ENCODE measurements at regions not wholly inside any gene's neighbourhood (a gene's known extent, or its start where the extent isn't known, plus 50 kb on each side); places are given as distances from the start of the nearest gene placed in this dataset.

- POLR2A ChIA-PET: no interaction called here
Observed at GRCh38 chr5:29744618-29745017, 1448.9 kb upstream of the CDH6 start.

GRCh38 chr5:29720954-29721353 is 1472.5 kb upstream of the CDH6 start:
- TF ChIP-seq, protein P1, sequence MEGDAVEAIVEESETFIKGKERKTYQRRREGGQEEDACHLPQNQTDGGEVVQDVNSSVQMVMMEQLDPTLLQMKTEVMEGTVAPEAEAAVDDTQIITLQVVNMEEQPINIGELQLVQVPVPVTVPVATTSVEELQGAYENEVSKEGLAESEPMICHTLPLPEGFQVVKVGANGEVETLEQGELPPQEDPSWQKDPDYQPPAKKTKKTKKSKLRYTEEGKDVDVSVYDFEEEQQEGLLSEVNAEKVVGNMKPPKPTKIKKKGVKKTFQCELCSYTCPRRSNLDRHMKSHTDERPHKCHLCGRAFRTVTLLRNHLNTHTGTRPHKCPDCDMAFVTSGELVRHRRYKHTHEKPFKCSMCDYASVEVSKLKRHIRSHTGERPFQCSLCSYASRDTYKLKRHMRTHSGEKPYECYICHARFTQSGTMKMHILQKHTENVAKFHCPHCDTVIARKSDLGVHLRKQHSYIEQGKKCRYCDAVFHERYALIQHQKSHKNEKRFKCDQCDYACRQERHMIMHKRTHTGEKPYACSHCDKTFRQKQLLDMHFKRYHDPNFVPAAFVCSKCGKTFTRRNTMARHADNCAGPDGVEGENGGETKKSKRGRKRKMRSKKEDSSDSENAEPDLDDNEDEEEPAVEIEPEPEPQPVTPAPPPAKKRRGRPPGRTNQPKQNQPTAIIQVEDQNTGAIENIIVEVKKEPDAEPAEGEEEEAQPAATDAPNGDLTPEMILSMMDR (IDR thresholded peaks at IDR 0.05): no peak
- Histone ChIP-seq H3K4me1 (ENCODE audit: insufficient read depth, low read length) (no peaks in the 10 kb centered on the region), H3K27ac (ENCODE audit: low read depth in 1 of 2, low read length in 2 of 2) (no peak overlapping the region), H3K27me3 (ENCODE audit: control insufficient read depth in 1 of 2, insufficient read depth in 2 of 2, low read length in 2 of 2) (no peaks in the 10 kb centered on the region), H3K4me3 (ENCODE audit: low read length) (no peak overlapping the region), H3K36me3 (ENCODE audit: insufficient read depth, low read length) (no peaks in the 10 kb centered on the region), H3K9me3 (ENCODE audit: control insufficient read depth in 1 of 2, insufficient read depth in 1 of 2, low read length in 2 of 2) (peaks cover 4 to 6% of the 10 kb centered on the region in 2 experiments)
- intact Hi-C loops (cut with DNase I, micrococcal nuclease): no loop called here
- H3K9me3 Mint-ChIP-seq: peaks cover 8% of the 10 kb centered on the region
- H3K4me1 Mint-ChIP-seq (ENCODE audit: low read depth): no peaks in the 10 kb centered on the region
- no peak for ATAC-seq (ENCODE audit: poor library complexity)
- DNase-seq: no peak
- ChIA-PET POLR2A (no interaction called here), CTCF (no interaction called here)
- H3K27me3 Mint-ChIP-seq: no peaks in the 10 kb centered on the region
- H3K36me3 Mint-ChIP-seq (ENCODE audit: low read depth): no peaks in the 10 kb centered on the region
- no peak overlapping the region for H3K27ac Mint-ChIP-seq
- H3K4me3 Mint-ChIP-seq: no peak overlapping the region

More at GRCh38 chr5:29744618-29745017, 1448.9 kb upstream of the CDH6 start:
- H3K36me3 Mint-ChIP-seq (ENCODE audit: low read depth): no peaks in the 10 kb centered on the region
- TF ChIP-seq, protein P1 (IDR thresholded peaks at IDR 0.05): no peak
- CTCF ChIA-PET: no interaction called here
- no peak overlapping the region for H3K27ac Mint-ChIP-seq
- H3K9me3 Mint-ChIP-seq: peaks cover 20% of the 10 kb centered on the region
- intact Hi-C loops (cut with DNase I, micrococcal nuclease): no loop called here
- H3K27me3 Mint-ChIP-seq: no peaks in the 10 kb centered on the region
- H3K4me3 Mint-ChIP-seq: no peak overlapping the region
- no peak for DNase-seq
- Histone ChIP-seq H3K9me3 (ENCODE audit: control insufficient read depth in 1 of 2, insufficient read depth in 1 of 2, low read length in 2 of 2) (peaks cover 0 to 7% of the 10 kb centered on the region in 2 experiments), H3K27ac (ENCODE audit: low read depth in 1 of 2, low read length in 2 of 2) (no peak overlapping the region), H3K36me3 (ENCODE audit: insufficient read depth, low read length) (no peaks in the 10 kb centered on the region), H3K4me1 (ENCODE audit: insufficient read depth, low read length) (no peaks in the 10 kb centered on the region), H3K27me3 (ENCODE audit: control insufficient read depth in 1 of 2, insufficient read depth in 2 of 2, low read length in 2 of 2) (no peaks in the 10 kb centered on the region), H3K4me3 (ENCODE audit: low read length) (no peak overlapping the region)
- H3K4me1 Mint-ChIP-seq (ENCODE audit: low read depth): no peaks in the 10 kb centered on the region
- ATAC-seq (ENCODE audit: poor library complexity): no peak

- Histone ChIP-seq H3K4me1 (ENCODE audit: insufficient read depth, low read length) (no peaks in the 10 kb centered on the region), H3K9me3 (ENCODE audit: control insufficient read depth in 1 of 2, insufficient read depth in 1 of 2, low read length in 2 of 2) (peaks cover 0 to 6% of the 10 kb centered on the region in 2 experiments), H3K4me3 (ENCODE audit: low read length) (no peak overlapping the region), H3K27me3 (ENCODE audit: control insufficient read depth in 1 of 2, insufficient read depth in 2 of 2, low read length in 2 of 2) (no peaks in the 10 kb centered on the region), H3K27ac (ENCODE audit: low read depth in 1 of 2, low read length in 2 of 2) (no peak overlapping the region), H3K36me3 (ENCODE audit: insufficient read depth, low read length) (no peaks in the 10 kb centered on the region)
- no peaks in the 10 kb centered on the region for H3K27me3 Mint-ChIP-seq
- CTCF ChIA-PET: interaction anchor here (0.9 kb wide), 1 partner anchor 11 kb away, joined by 3 read pairs; no protein-coding TSS in a partner anchor
- TF ChIP-seq, protein P1 (IDR thresholded peaks at IDR 0.05): no peak
- no peaks in the 10 kb centered on the region for H3K36me3 Mint-ChIP-seq (ENCODE audit: low read depth)
- H3K4me3 Mint-ChIP-seq: no peak overlapping the region
- POLR2A ChIA-PET: no interaction called here
- H3K4me1 Mint-ChIP-seq (ENCODE audit: low read depth): no peaks in the 10 kb centered on the region
- DNase-seq (no peak), ATAC-seq (ENCODE audit: poor library complexity) (no peak)
- intact Hi-C loops (cut with DNase I, micrococcal nuclease): no loop called here
- H3K27ac Mint-ChIP-seq: no peak overlapping the region
- H3K9me3 Mint-ChIP-seq: peaks cover 8% of the 10 kb centered on the region
Observed at GRCh38 chr5:29719171-29719570, 1474.3 kb upstream of the CDH6 start.

Measured in CD4-positive, alpha-beta T cell (primary cell).